ENCODE measurements at regions not wholly inside any gene's neighbourhood (a gene's known extent, or its start where the extent isn't known, plus 50 kb on each side); places are given as distances from the start of the nearest gene placed in this dataset.
A peak's percentile ranks its signal among the peaks of the same experiment; 100 is the strongest.

GRCh38 chr20:57038608-57039440, 227.6 kb downstream of the BMP7 start:
- no peak for DNase-seq

GRCh38 chr20:57040466-57040865, 226.0 kb downstream of the BMP7 start:
- no peak for DNase-seq

DNA sequence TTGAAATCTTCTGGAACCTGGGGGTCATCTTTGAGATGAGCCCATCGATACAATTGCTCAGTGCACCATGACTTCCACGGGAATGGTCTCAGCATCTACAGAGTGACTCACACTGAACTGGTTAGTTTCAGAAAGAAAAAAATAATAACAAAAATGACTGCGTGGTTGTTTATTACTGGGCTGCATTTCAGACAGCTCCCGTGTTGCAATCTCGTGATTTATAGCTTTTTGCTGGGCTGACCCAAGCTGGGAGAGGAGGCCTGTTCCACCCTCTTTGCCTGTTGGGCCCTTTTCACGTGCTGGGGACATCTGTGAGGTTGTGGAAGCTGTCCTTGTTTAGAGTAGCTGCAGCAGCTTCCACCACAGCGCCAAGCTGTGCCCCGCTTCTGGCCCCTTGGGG, 225.5 kb downstream of the BMP7 start:
- DNase-seq = no peak

DNA sequence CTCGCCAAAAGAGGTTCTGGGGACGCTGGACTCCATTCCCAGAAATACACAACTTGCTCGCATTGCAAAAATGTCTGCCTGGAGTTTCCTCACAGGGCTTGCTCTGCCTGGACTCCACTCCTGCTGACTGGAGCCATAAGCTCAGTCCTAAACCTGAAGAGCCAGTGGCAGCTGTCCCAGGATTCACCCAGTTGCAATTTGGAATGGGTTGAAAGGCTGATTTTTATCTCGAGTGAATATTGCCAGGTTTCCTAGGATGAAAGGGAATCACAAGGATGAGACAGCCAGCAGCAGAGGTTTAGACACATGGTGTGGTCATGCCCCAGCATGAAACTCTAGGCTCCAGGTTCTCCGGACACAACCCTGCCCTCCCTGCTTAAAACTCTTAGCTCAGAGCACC, 223.3 kb downstream of the BMP7 start:
- DNase-seq = no peak

GRCh38 chr20:57043669-57044268, 222.7 kb downstream of the BMP7 start:
- DNase-seq = no peak

GRCh38 chr20:57047281-57048026, 219.0 kb downstream of the BMP7 start:
- no peak for DNase-seq

DNA sequence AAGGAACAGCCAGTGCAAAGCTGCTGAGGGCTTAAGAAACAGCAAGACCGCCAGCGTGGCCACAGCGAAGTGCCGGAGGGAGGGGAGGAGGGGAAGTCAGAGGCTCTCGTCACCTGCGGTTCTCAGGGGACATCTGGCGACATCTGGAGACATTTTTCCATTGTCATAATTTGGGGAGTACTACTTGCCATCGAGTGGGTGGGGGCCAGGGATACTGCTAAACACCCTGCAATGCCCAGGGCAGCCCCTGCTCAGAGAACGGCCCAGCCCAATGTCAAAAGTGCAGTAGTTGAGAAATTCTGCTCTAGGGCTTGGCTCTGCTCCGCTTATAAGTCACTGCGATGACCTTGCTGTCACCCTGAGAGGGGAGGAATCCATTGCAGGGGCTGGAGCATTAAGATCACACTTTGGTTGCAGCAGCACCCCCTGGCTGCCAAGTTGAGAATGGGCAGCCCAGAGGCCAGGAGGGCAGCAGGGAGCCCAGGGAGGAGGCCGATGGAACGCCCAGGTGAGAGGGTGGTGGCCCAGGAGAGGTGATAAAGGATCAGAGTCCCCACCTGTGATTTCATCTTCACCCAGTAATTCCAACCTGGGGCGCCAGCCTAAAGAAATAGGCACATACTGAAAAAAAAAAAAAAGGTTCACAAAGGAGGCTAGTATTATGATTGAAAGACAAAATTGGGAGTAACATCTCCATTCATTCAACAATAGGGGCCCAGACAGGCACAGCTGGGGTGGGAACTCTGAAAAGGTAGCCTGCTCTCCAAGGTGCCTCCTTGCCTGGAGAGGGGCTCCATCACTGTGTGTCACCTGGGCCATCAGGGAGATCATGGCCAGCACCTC, 218.2 kb downstream of the BMP7 start:
- peak; percentile 35 to 49 for DNase-seq

- no peak for DNase-seq
Observed at GRCh38 chr20:57049296-57049695, 217.1 kb downstream of the BMP7 start.

DNA sequence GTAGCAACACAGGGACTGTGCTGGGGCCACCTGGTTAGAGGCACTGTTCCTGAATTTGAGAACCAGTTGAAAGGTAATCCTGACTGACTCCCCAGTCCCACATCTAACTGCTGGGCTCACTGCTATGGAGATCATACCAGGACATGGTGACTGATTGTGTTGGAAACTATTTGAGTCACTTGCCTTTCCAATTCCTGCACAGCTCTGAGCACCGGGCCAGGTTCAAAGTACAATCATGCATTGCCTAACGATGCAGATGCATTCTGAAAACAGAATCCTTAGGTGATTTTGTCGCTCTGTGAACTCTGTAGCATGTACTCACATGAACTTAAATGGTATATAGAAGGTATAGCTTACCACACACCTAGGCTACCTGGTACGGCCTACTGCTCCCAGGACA, 215.3 kb downstream of the BMP7 start:
- DNase-seq = no peak

- DNase-seq = no peak
Observed at GRCh38 chr20:57053067-57053466, 213.4 kb downstream of the BMP7 start.

GRCh38 chr20:57053793-57054552, 212.5 kb downstream of the BMP7 start:
- no peak for DNase-seq

GRCh38 chr20:57055345-57055744, 211.1 kb downstream of the BMP7 start:
- no peak for DNase-seq

- no peak for DNase-seq
Observed at GRCh38 chr20:57056651-57057050, 209.8 kb downstream of the BMP7 start.

- no peak for DNase-seq
Observed at GRCh38 chr20:57059055-57059596, 207.3 kb downstream of the BMP7 start.

DNA sequence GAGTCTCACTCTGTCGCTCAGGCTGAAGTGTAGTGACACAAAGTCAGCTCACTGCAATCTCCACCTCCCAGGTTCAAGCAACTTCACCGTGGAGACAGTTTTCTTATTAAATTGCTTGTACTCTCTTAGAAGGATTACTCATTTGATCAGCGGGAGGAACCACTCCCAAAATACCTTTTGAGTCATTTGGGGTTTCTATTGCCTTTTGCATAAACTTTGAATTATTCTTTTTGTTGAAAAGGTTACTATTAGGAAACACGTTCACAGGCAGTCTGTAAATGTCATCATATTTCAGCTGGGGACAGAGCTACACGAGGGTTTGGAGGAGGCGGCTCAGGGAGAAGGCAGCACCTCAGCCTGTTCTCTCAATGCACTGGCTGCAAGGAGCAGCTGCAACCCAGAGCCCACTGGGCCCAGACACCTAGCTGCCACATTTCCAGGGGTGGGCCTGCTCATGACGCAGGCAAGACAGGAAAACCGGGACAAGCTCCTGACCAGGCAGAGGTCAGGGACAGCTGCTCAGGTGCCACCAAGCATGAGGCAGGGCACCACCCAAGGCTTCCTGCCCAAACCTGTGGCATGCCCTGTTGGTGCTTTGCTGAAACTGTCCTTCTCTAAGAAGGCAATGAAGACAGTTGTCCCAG, 205.9 kb downstream of the BMP7 start:
- DNase-seq = no peak

DNA sequence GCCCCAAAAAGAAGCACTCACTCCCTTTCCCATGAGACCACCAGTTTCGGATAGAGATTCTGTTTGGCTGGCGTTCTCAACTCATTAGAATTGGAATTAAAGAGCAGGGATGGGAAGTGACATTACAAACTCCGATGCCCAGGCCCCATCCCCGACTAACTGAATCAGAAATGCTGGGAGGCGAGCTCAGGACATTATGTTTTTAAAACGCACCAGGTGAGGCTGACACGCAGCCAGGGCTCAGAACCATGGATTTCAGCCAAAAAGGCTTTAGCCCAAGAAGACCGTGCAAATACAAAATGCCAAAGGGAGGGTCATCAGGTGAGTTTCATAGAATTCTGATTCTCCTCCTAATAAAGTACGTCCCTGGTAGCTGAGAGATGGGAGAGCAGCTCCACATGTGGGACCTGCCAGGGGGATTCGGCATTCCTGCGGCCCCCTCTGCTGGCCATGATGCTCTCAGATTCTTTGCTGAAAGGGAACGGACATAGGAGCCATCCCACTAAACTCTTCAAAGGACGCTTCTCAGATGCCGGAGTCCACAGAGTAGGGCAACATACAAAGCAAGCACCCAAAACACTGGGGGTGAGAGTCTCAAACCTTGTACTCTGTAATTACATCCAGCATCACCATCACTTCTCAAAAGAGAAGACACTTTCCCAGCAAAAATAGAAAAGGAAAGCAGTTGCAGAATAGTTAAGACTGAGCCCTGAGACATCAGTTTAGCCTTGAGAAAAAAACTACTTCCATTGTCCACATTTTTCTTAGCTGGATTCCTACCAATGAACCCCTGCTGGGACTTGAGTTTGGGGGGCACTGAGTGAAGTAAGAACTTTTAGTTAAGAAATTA, 205.2 kb downstream of the BMP7 start:
- no peak for DNase-seq

GRCh38 chr20:57062241-57062640, 204.2 kb downstream of the BMP7 start:
- no peak for DNase-seq

GRCh38 chr20:57062696-57063270, 203.7 kb downstream of the BMP7 start:
- no peak for DNase-seq

DNA sequence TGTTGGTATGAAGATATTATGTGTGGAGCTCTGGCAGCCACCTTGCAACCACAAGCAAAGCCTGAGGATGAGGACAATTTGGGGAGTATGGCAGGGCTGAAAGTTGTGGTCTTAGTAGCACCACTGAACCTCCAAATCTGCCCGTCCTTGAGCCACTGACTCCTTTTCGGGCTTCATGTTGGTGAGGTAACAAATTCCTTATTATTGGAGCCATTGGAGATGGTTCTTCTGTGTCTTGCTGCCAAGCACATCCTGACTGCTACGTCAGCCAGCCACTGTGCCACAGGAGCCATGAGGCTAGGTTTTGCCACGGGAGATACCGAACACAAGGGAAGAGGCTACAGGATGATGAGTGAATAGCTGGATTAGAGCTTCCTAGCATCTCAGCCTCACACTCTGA, 201.6 kb downstream of the BMP7 start:
- DNase-seq = no peak

GRCh38 chr20:57065646-57066045, 200.8 kb downstream of the BMP7 start:
- DNase-seq = no peak
